WTC11 (cell line): ENCODE measurements at regions not wholly inside any gene's neighbourhood (a gene's known extent, or its start where the extent isn't known, plus 50 kb on each side); places are given as distances from the start of the nearest gene placed in this dataset.

Experiments used
- ATAC-seq: fragments of 200-7000 bp; cut with Tn5 transposase; 2 replicates; pipeline ENCODE4 v1.10.0; 2021; ENCODE audit warnings: mild to moderate bottlenecking, moderate library complexity
- CTCF ChIA-PET: fragments of 300-600 bp; sonication (Branson Sonifier 250); formaldehyde crosslinking; loops from one replicate; lab custom pipeline; 2021; ENCODE audit warnings: antibody characterized with exemption; lab: Charles Lee
- POLR2A ChIA-PET: fragments of 350-600 bp; sonication (Branson Sonifier 250); formaldehyde crosslinking; loops from one replicate; lab custom pipeline; 2021; ENCODE audit warnings: antibody characterized with exemption; lab: Charles Lee
- DNase-seq: peaks from one replicate; pipeline ENCODE4 v3.0.0; 2021; ENCODE audit warnings: low spot score
- H3K27ac Mint-ChIP-seq: 2 replicates; pipeline ENCODE4 v1.8.0; 2021; ENCODE audit warnings: mixed read lengths
- H3K27me3 Mint-ChIP-seq: 2 replicates; pipeline ENCODE4 v1.8.0; 2021; ENCODE audit warnings: low read depth, mild to moderate bottlenecking, moderate library complexity, mixed read lengths
- H3K36me3 Mint-ChIP-seq: 2 replicates; pipeline ENCODE4 v1.8.0; 2021; ENCODE audit warnings: mixed read lengths
- H3K4me1 Mint-ChIP-seq: 2 replicates; pipeline ENCODE4 v1.8.0; 2022; ENCODE audit warnings: mixed read lengths
- H3K4me3 Mint-ChIP-seq: 2 replicates; pipeline ENCODE4 v1.8.0; 2021; ENCODE audit warnings: mild to moderate bottlenecking, moderate library complexity, mixed read lengths
- H3K9me3 Mint-ChIP-seq: 2 replicates; pipeline ENCODE4 v1.8.0; 2021; ENCODE audit warnings: mixed read lengths
- ARID4B ChIP-seq: sonication (generic); formaldehyde crosslinking; IDR thresholded peaks from 2 replicates; pipeline ENCODE4 v1.8.0; 2023; ENCODE audit warnings: missing genetic modification reagents, mild to moderate bottlenecking, borderline replicate concordance
- ESRRA ChIP-seq: sonication (generic); formaldehyde crosslinking; IDR thresholded peaks from 2 replicates; pipeline ENCODE4 v1.8.1; 2022; ENCODE audit warnings: mild to moderate bottlenecking, missing genetic modification reagents, borderline replicate concordance
- GTF2I ChIP-seq: fragments of 250-450 bp; sonication (Bioruptor Pico); conservative IDR thresholded peaks from 2 replicates; pipeline ENCODE4 v1.4.0; 2021; ENCODE audit warnings: mild to moderate bottlenecking
- JAZF1 ChIP-seq: fragments of 250-450 bp; sonication (Bioruptor Pico); IDR thresholded peaks from 2 replicates; pipeline ENCODE4 v1.9.0; 2021; ENCODE audit warnings: moderate library complexity, mild to moderate bottlenecking, inconsistent platforms
- OVOL2 ChIP-seq: fragments of 250-450 bp; sonication (Bioruptor Pico); IDR thresholded peaks from 2 replicates; pipeline ENCODE4 v1.9.0; 2021; ENCODE audit warnings: mild to moderate bottlenecking, borderline replicate concordance
- PRDM15 ChIP-seq: sonication (generic); formaldehyde crosslinking; IDR thresholded peaks from 2 replicates; pipeline ENCODE4 v1.8.0; 2022; ENCODE audit warnings: missing genetic modification reagents
- ZBTB43 ChIP-seq: sonication (generic); formaldehyde crosslinking; IDR thresholded peaks from 2 replicates; pipeline ENCODE4 v1.8.1; 2023; ENCODE audit warnings: mild to moderate bottlenecking, missing genetic modification reagents
- ZNF121 ChIP-seq: sonication (generic); formaldehyde crosslinking; IDR thresholded peaks from 2 replicates; pipeline ENCODE4 v1.8.0; 2023; ENCODE audit warnings: missing genetic modification reagents
- ZNF263 ChIP-seq: sonication (generic); formaldehyde crosslinking; IDR thresholded peaks from 2 replicates; pipeline ENCODE4 v1.8.1; 2022; ENCODE audit warnings: low read depth, mild to moderate bottlenecking, moderate library complexity, missing genetic modification reagents
- TF ChIP-seq, protein P1 (sequence below): fragments of 250-450 bp; sonication (Bioruptor Pico); IDR thresholded peaks from 2 replicates; pipeline ENCODE4 v1.9.0; 2021; ENCODE audit warnings: mild to moderate bottlenecking
- TF ChIP-seq, protein P2 (sequence below): sonication (generic); formaldehyde crosslinking; IDR thresholded peaks from 2 replicates; pipeline ENCODE4 v1.8.0; 2023; ENCODE audit warnings: missing genetic modification reagents
- TF ChIP-seq, protein P3 (sequence below): fragments of 250-450 bp; sonication (Bioruptor Pico); IDR thresholded peaks from 2 replicates; pipeline ENCODE4 v1.8.0; 2021; ENCODE audit warnings: mild to moderate bottlenecking
- TF ChIP-seq, protein P4 (sequence below): sonication (generic); formaldehyde crosslinking; IDR thresholded peaks from 2 replicates; pipeline ENCODE4 v1.8.1; 2022; ENCODE audit warnings: low read depth, mild to moderate bottlenecking, moderate library complexity, missing genetic modification reagents, borderline replicate concordance
- TF ChIP-seq, protein P5 (sequence below): sonication (generic); formaldehyde crosslinking; conservative IDR thresholded peaks from 2 replicates; pipeline ENCODE4 v1.8.1; 2023; ENCODE audit warnings: mild to moderate bottlenecking, low read depth, missing genetic modification reagents, moderate library complexity

GRCh38 chr18:45163871-45164270 lies 451.4 kb upstream of the SLC14A2 start:
- TF ChIP-seq ZBTB43 (no peak), ARID4B (CRISPR knock-in tag) (no peak), JAZF1 (CRISPR knock-in tag) (no peak), OVOL2 (CRISPR knock-in tag) (no peak), PRDM15 (CRISPR knock-in tag) (no peak), GTF2I (CRISPR knock-in tag) (no peak), ZNF121 (CRISPR knock-in tag) (no peak), ZNF263 (no peak), ESRRA (CRISPR knock-in tag) (no peak)
- TF ChIP-seq, protein P1, sequence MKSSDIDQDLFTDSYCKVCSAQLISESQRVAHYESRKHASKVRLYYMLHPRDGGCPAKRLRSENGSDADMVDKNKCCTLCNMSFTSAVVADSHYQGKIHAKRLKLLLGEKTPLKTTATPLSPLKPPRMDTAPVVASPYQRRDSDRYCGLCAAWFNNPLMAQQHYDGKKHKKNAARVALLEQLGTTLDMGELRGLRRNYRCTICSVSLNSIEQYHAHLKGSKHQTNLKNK, result no peak
- TF ChIP-seq, protein P2, sequence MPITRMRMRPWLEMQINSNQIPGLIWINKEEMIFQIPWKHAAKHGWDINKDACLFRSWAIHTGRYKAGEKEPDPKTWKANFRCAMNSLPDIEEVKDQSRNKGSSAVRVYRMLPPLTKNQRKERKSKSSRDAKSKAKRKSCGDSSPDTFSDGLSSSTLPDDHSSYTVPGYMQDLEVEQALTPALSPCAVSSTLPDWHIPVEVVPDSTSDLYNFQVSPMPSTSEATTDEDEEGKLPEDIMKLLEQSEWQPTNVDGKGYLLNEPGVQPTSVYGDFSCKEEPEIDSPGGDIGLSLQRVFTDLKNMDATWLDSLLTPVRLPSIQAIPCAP (CRISPR knock-in tag), result no peak
- TF ChIP-seq, protein P3, sequence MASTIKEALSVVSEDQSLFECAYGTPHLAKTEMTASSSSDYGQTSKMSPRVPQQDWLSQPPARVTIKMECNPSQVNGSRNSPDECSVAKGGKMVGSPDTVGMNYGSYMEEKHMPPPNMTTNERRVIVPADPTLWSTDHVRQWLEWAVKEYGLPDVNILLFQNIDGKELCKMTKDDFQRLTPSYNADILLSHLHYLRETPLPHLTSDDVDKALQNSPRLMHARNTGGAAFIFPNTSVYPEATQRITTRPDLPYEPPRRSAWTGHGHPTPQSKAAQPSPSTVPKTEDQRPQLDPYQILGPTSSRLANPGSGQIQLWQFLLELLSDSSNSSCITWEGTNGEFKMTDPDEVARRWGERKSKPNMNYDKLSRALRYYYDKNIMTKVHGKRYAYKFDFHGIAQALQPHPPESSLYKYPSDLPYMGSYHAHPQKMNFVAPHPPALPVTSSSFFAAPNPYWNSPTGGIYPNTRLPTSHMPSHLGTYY (CRISPR knock-in tag), result no peak
- TF ChIP-seq, protein P4, sequence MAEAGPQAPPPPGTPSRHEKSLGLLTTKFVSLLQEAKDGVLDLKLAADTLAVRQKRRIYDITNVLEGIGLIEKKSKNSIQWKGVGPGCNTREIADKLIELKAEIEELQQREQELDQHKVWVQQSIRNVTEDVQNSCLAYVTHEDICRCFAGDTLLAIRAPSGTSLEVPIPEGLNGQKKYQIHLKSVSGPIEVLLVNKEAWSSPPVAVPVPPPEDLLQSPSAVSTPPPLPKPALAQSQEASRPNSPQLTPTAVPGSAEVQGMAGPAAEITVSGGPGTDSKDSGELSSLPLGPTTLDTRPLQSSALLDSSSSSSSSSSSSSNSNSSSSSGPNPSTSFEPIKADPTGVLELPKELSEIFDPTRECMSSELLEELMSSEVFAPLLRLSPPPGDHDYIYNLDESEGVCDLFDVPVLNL (CRISPR knock-in tag), result no peak
- TF ChIP-seq, protein P5, sequence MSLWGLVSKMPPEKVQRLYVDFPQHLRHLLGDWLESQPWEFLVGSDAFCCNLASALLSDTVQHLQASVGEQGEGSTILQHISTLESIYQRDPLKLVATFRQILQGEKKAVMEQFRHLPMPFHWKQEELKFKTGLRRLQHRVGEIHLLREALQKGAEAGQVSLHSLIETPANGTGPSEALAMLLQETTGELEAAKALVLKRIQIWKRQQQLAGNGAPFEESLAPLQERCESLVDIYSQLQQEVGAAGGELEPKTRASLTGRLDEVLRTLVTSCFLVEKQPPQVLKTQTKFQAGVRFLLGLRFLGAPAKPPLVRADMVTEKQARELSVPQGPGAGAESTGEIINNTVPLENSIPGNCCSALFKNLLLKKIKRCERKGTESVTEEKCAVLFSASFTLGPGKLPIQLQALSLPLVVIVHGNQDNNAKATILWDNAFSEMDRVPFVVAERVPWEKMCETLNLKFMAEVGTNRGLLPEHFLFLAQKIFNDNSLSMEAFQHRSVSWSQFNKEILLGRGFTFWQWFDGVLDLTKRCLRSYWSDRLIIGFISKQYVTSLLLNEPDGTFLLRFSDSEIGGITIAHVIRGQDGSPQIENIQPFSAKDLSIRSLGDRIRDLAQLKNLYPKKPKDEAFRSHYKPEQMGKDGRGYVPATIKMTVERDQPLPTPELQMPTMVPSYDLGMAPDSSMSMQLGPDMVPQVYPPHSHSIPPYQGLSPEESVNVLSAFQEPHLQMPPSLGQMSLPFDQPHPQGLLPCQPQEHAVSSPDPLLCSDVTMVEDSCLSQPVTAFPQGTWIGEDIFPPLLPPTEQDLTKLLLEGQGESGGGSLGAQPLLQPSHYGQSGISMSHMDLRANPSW, result no peak
- DNase-seq, result no peak
- POLR2A ChIA-PET, result no interaction called here
- CTCF ChIA-PET, result no interaction called here
- Mint-ChIP-seq H3K4me3 (no peak overlapping the region), H3K4me1 (no peaks in the 10 kb centered on the region), H3K9me3 (peaks cover 6% of the 10 kb centered on the region; the same call in 1 of the 2 replicates), H3K36me3 (no peaks in the 10 kb centered on the region), H3K27me3 (no peaks in the 10 kb centered on the region), H3K27ac (no peak overlapping the region)
- ATAC-seq, result no peak
